ENCODE measurements at regions not wholly inside any gene's neighbourhood (a gene's known extent, or its start where the extent isn't known, plus 50 kb on each side); places are given as distances from the start of the nearest gene placed in this dataset.

DNA sequence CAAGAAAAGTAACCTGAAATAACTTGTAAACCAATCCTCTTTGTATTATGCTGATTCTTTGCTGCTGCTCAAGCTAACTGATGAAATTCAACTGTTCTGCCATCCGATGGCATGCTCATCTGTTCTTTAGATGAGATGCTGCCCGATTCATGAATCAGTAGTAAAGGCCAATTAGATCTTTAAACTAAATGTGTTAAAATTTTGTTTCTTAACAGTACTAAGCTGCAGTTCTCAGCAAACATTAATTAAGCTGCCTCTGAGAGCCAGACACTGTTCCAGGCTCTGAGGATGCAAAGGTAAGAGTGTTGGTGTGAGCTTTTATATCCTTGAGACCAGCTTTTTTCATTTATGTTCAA is 77.0 kb upstream of the NT5E start:
- no peak for TF ChIP-seq POLR2A (IDR thresholded peaks at IDR 0.05)
- TF ChIP-seq, protein P1, sequence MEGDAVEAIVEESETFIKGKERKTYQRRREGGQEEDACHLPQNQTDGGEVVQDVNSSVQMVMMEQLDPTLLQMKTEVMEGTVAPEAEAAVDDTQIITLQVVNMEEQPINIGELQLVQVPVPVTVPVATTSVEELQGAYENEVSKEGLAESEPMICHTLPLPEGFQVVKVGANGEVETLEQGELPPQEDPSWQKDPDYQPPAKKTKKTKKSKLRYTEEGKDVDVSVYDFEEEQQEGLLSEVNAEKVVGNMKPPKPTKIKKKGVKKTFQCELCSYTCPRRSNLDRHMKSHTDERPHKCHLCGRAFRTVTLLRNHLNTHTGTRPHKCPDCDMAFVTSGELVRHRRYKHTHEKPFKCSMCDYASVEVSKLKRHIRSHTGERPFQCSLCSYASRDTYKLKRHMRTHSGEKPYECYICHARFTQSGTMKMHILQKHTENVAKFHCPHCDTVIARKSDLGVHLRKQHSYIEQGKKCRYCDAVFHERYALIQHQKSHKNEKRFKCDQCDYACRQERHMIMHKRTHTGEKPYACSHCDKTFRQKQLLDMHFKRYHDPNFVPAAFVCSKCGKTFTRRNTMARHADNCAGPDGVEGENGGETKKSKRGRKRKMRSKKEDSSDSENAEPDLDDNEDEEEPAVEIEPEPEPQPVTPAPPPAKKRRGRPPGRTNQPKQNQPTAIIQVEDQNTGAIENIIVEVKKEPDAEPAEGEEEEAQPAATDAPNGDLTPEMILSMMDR (IDR thresholded peaks at IDR 0.05), result no peak
